ENCODE measurements at regions not wholly inside any gene's neighbourhood (a gene's known extent, or its start where the extent isn't known, plus 50 kb on each side); places are given as distances from the start of the nearest gene placed in this dataset.

- FAIRE-seq (no peak), DNase-seq (ENCODE audit: low spot score) (no peak)
Observed at GRCh38 chr13:97057176-97057575, 62.9 kb upstream of the OXGR1 start.

GRCh38 chr13:97058391-97058790 lies 64.1 kb upstream of the OXGR1 start:
- no peak for FAIRE-seq
- no peak for DNase-seq (ENCODE audit: low spot score)

GRCh38 chr13:97058926-97059325 lies 64.7 kb upstream of the OXGR1 start:
- no peak for FAIRE-seq
- DNase-seq (ENCODE audit: low spot score), result no peak

GRCh38 chr13:97067017-97067895 lies 73.0 kb upstream of the OXGR1 start:
- no peak for FAIRE-seq

GRCh38 chr13:97068151-97068550 lies 73.9 kb upstream of the OXGR1 start:
- DNase-seq (ENCODE audit: low spot score), result no peak

More at GRCh38 chr13:97067017-97067895, 73.0 kb upstream of the OXGR1 start:
- DNase-seq (ENCODE audit: low spot score), result no peak

GRCh38 chr13:97069050-97069815 lies 75.0 kb upstream of the OXGR1 start:
- FAIRE-seq (no peak), DNase-seq (ENCODE audit: low spot score) (no peak)

More at GRCh38 chr13:97068151-97068550, 73.9 kb upstream of the OXGR1 start:
- FAIRE-seq, result no peak

- no peak for DNase-seq (ENCODE audit: low spot score)
- FAIRE-seq, result no peak
Observed at GRCh38 chr13:97072297-97072696, 78.0 kb upstream of the OXGR1 start.

- FAIRE-seq (no peak), DNase-seq (ENCODE audit: low spot score) (no peak)
Observed at GRCh38 chr13:97074618-97075017, 80.3 kb upstream of the OXGR1 start.

- no peak for DNase-seq (ENCODE audit: low spot score)
Observed at GRCh38 chr13:97076898-97077297, 82.6 kb upstream of the OXGR1 start.

GRCh38 chr13:97077341-97077740 lies 83.1 kb upstream of the OXGR1 start:
- no peak for DNase-seq (ENCODE audit: low spot score)
- FAIRE-seq, result no peak

More at GRCh38 chr13:97076898-97077297, 82.6 kb upstream of the OXGR1 start:
- no peak for FAIRE-seq

- FAIRE-seq (no peak), DNase-seq (ENCODE audit: low spot score) (no peak)
Observed at GRCh38 chr13:97079726-97080125, 85.5 kb upstream of the OXGR1 start.

- FAIRE-seq (no peak), DNase-seq (ENCODE audit: low spot score) (no peak)
Observed at GRCh38 chr13:97082461-97083207, 88.4 kb upstream of the OXGR1 start.

GRCh38 chr13:97091196-97091595 lies 96.9 kb upstream of the OXGR1 start:
- DNase-seq (ENCODE audit: low spot score) (no peak), FAIRE-seq (no peak)

- no peak for DNase-seq (ENCODE audit: low spot score)
- FAIRE-seq, result no peak
Observed at GRCh38 chr13:97100821-97101220, 106.5 kb upstream of the OXGR1 start.

GRCh38 chr13:97101912-97102708 lies 107.8 kb upstream of the OXGR1 start:
- DNase-seq (ENCODE audit: low spot score) (no peak), FAIRE-seq (no peak)

GRCh38 chr13:97106323-97106722 lies 112.0 kb upstream of the OXGR1 start:
- DNase-seq (ENCODE audit: low spot score) (no peak), FAIRE-seq (no peak)

- FAIRE-seq (no peak), DNase-seq (ENCODE audit: low spot score) (no peak)
Observed at GRCh38 chr13:97107815-97108529, 113.7 kb upstream of the OXGR1 start.

GRCh38 chr13:97108530-97108900 lies 113.6 kb upstream of the MBNL2 start:
- DNase-seq (ENCODE audit: low spot score), result no peak
- no peak for FAIRE-seq

GRCh38 chr13:97109256-97109655 lies 112.9 kb upstream of the MBNL2 start:
- no peak for FAIRE-seq
- no peak for DNase-seq (ENCODE audit: low spot score)

- FAIRE-seq (no peak), DNase-seq (ENCODE audit: low spot score) (peak; percentile 68)
Observed at GRCh38 chr13:97109841-97110492, 112.2 kb upstream of the MBNL2 start.

Measured in RCC 7860 (cell line).